Liver (tissue), 8 donors: ENCODE measurements at regions not wholly inside any gene's neighbourhood (a gene's known extent, or its start where the extent isn't known, plus 50 kb on each side); places are given as distances from the start of the nearest gene placed in this dataset.

Experiments used
- DNase-seq: peaks from one replicate; pipeline ENCODE4 v3.0.0-alpha.2; 2017; ENCODE audit warnings: low spot score
- H3K27ac ChIP-seq, 2 donors: one replicate each; pipeline ENCODE4 v1.7.0; 2013; ENCODE audit warnings: inconsistent platforms in 2 of 2, low read length in 2 of 2, control low read depth in 1 of 2, low read depth in 1 of 2, mild to moderate bottlenecking in 1 of 2
- H3K27me3 ChIP-seq, 4 donors: one replicate each; pipeline versions ENCODE4 v1.6.1 to v1.7.0; 2013; ENCODE audit warnings: low read length in 3 of 4, inconsistent platforms in 1 of 4, mild to moderate bottlenecking in 1 of 4, moderate library complexity in 1 of 4; ENCODE audit not compliant: control insufficient read depth in 4 of 4, insufficient read depth in 4 of 4
- H3K36me3 ChIP-seq, 4 donors: one replicate each; pipeline versions ENCODE4 v1.6.1 to v1.7.0; 2013; ENCODE audit warnings: low read length in 3 of 4, mild to moderate bottlenecking in 3 of 4, low read depth in 1 of 4, moderate library complexity in 1 of 4; ENCODE audit not compliant: control insufficient read depth in 4 of 4, insufficient read depth in 3 of 4
- H3K4me1 ChIP-seq, 4 donors: one replicate each; pipeline versions ENCODE4 v1.6.1 to v1.7.0; 2013; ENCODE audit warnings: low read length in 3 of 4, mild to moderate bottlenecking in 3 of 4, moderate library complexity in 1 of 4; ENCODE audit not compliant: control insufficient read depth in 4 of 4, insufficient read depth in 4 of 4
- H3K4me3 ChIP-seq, 3 donors: one replicate each; pipeline versions ENCODE4 v1.6.1 to v1.7.0; 2013; ENCODE audit warnings: low read length in 3 of 3, control low read depth in 1 of 3, low read depth in 1 of 3, mild to moderate bottlenecking in 1 of 3
- H3K9ac ChIP-seq, 2 donors: one replicate each; pipeline ENCODE4 v1.7.0; 2013; ENCODE audit warnings: low read length in 2 of 2, mild to moderate bottlenecking in 2 of 2, moderate library complexity in 2 of 2, control low read depth in 1 of 2, low read depth in 1 of 2
- H3K9me3 ChIP-seq, 4 donors: one replicate each; pipeline versions ENCODE4 v1.6.1 to v1.7.0; 2013; ENCODE audit warnings: low read length in 3 of 4; ENCODE audit not compliant: control insufficient read depth in 4 of 4
- FOXA1 ChIP-seq: IDR thresholded peaks from 2 replicates; pipeline ENCODE4 v1.6.1; 2016; ENCODE audit warnings: antibody characterized with exemption
- FOXA2 ChIP-seq: IDR thresholded peaks from 2 replicates; pipeline ENCODE4 v1.6.1; 2016; ENCODE audit warnings: antibody characterized with exemption
- GABPA ChIP-seq, 2 donors: IDR thresholded peaks in 1 of 2; conservative IDR thresholded peaks in 1 of 2; 2 replicates each; pipeline ENCODE4 v1.6.1; 2016; ENCODE audit warnings: antibody characterized with exemption in 2 of 2, mild to moderate bottlenecking in 1 of 2, moderate library complexity in 1 of 2
- HNF4A ChIP-seq, 2 donors: conservative IDR thresholded peaks; 2 replicates each; pipeline ENCODE4 v1.6.1; 2016; ENCODE audit warnings: antibody characterized with exemption in 2 of 2, mild to moderate bottlenecking in 2 of 2
- HNF4G ChIP-seq: IDR thresholded peaks from 2 replicates; pipeline ENCODE4 v1.6.1; 2016; ENCODE audit warnings: antibody characterized with exemption
- JUND ChIP-seq, 2 donors: IDR thresholded peaks; 2 replicates each; pipeline ENCODE4 v1.6.1; 2016; ENCODE audit warnings: antibody characterized with exemption in 2 of 2
- NR2F2 ChIP-seq: IDR thresholded peaks from 2 replicates; pipeline ENCODE4 v1.6.1; 2016; ENCODE audit warnings: antibody characterized with exemption
- RAD21 ChIP-seq, 2 donors: IDR thresholded peaks; 2 replicates each; pipeline ENCODE4 v1.6.1; 2016; ENCODE audit warnings: antibody characterized with exemption in 2 of 2, mild to moderate bottlenecking in 2 of 2
- RXRA ChIP-seq, 2 donors: IDR thresholded peaks; 2 replicates each; pipeline ENCODE4 v1.6.1; 2017 to 2018; ENCODE audit warnings: antibody characterized with exemption in 2 of 2, mild to moderate bottlenecking in 1 of 2
- WGBS: extraction: QIAGEN DNeasy Blood & Tissue Kit; methylation state at CpG from one replicate; pipeline ENCODE4 v1.1.7; 2013; 5-methylcytosine and 5-hydroxymethylcytosine counted together
- TF ChIP-seq, protein P1 (sequence below): IDR thresholded peaks from 2 replicates; pipeline ENCODE4 v1.6.1; 2016; ENCODE audit warnings: antibody characterized with exemption
- TF ChIP-seq, protein P2 (sequence below): IDR thresholded peaks from 2 replicates; pipeline ENCODE4 v1.6.1; 2016; ENCODE audit warnings: antibody characterized with exemption
- TF ChIP-seq, protein P3 (sequence below): IDR thresholded peaks from 2 replicates; pipeline ENCODE4 v1.6.1; 2016; ENCODE audit warnings: antibody characterized with exemption, mild to moderate bottlenecking
- TF ChIP-seq, protein P4 (sequence below): IDR thresholded peaks from 2 replicates; pipeline ENCODE4 v1.6.1; 2016; ENCODE audit warnings: antibody characterized with exemption
- TF ChIP-seq, protein P5 (sequence below): fragments of 150-350 bp; IDR thresholded peaks from 2 replicates; pipeline ENCODE4 v1.5.1; 2017; ENCODE audit warnings: improper control_type of control experiment, low read depth, low read length; ENCODE audit not compliant: missing input control
- donor health status: healthy.
- donor health status: healthy.
- donor health status: healthy.
- donor health status: healthy.
- donor health status: healthy.

DNA sequence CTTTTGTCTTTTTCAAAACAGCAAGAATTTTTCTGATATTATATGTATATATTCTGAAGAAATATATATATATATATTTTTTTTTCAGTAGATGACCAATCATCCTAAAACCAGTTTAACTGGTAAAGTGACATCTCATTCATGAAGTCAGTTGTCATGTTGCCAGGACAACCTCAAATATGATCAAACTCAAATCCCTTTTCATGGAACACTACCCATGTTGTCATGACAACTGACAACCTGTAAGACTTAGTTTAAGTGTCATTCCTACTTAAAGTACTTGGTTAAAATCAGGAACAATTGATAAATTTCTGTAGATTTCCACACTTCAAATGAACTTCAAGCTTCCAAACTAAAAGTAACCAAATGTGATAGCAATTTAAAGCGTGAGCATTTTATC, 101.8 kb upstream of the ERBB4 start:
- Histone ChIP-seq H3K4me1 (no peaks in the 10 kb centered on the region), H3K9me3 (no peaks in the 10 kb centered on the region), H3K27ac (no peak overlapping the region), H3K9ac (no peak overlapping the region), H3K36me3 (no peaks in the 10 kb centered on the region), H3K27me3 (peaks cover 0 to 3% (median 0%) of the 10 kb centered on the region in 4 donors), H3K4me3 (no peak overlapping the region)
- 66% methylated on average over 1 of the region's 1 CpG for WGBS
- no peak for TF ChIP-seq HNF4A (conservative IDR thresholded peaks at IDR 0.05)
- TF ChIP-seq RXRA (IDR thresholded peaks at IDR 0.05): no peak
- TF ChIP-seq, protein P1, sequence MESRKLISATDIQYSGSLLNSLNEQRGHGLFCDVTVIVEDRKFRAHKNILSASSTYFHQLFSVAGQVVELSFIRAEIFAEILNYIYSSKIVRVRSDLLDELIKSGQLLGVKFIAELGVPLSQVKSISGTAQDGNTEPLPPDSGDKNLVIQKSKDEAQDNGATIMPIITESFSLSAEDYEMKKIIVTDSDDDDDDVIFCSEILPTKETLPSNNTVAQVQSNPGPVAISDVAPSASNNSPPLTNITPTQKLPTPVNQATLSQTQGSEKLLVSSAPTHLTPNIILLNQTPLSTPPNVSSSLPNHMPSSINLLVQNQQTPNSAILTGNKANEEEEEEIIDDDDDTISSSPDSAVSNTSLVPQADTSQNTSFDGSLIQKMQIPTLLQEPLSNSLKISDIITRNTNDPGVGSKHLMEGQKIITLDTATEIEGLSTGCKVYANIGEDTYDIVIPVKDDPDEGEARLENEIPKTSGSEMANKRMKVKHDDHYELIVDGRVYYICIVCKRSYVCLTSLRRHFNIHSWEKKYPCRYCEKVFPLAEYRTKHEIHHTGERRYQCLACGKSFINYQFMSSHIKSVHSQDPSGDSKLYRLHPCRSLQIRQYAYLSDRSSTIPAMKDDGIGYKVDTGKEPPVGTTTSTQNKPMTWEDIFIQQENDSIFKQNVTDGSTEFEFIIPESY: no peak
- TF ChIP-seq, protein P2, sequence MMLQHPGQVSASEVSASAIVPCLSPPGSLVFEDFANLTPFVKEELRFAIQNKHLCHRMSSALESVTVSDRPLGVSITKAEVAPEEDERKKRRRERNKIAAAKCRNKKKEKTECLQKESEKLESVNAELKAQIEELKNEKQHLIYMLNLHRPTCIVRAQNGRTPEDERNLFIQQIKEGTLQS: no peak
- TF ChIP-seq NR2F2: no peak
- no peak for TF ChIP-seq FOXA2
- TF ChIP-seq, protein P3, sequence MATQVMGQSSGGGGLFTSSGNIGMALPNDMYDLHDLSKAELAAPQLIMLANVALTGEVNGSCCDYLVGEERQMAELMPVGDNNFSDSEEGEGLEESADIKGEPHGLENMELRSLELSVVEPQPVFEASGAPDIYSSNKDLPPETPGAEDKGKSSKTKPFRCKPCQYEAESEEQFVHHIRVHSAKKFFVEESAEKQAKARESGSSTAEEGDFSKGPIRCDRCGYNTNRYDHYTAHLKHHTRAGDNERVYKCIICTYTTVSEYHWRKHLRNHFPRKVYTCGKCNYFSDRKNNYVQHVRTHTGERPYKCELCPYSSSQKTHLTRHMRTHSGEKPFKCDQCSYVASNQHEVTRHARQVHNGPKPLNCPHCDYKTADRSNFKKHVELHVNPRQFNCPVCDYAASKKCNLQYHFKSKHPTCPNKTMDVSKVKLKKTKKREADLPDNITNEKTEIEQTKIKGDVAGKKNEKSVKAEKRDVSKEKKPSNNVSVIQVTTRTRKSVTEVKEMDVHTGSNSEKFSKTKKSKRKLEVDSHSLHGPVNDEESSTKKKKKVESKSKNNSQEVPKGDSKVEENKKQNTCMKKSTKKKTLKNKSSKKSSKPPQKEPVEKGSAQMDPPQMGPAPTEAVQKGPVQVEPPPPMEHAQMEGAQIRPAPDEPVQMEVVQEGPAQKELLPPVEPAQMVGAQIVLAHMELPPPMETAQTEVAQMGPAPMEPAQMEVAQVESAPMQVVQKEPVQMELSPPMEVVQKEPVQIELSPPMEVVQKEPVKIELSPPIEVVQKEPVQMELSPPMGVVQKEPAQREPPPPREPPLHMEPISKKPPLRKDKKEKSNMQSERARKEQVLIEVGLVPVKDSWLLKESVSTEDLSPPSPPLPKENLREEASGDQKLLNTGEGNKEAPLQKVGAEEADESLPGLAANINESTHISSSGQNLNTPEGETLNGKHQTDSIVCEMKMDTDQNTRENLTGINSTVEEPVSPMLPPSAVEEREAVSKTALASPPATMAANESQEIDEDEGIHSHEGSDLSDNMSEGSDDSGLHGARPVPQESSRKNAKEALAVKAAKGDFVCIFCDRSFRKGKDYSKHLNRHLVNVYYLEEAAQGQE: no peak
- TF ChIP-seq GABPA (IDR thresholded peaks at IDR 0.05 in 1 of 2, conservative IDR thresholded peaks at IDR 0.05 in 1 of 2): no peak
- no peak for TF ChIP-seq RAD21 (IDR thresholded peaks at IDR 0.05)
- TF ChIP-seq JUND (IDR thresholded peaks at IDR 0.05): no peak
- TF ChIP-seq, protein P4, sequence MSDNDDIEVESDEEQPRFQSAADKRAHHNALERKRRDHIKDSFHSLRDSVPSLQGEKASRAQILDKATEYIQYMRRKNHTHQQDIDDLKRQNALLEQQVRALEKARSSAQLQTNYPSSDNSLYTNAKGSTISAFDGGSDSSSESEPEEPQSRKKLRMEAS: no peak
- no peak for TF ChIP-seq HNF4G
- DNase-seq: no peak

DNA sequence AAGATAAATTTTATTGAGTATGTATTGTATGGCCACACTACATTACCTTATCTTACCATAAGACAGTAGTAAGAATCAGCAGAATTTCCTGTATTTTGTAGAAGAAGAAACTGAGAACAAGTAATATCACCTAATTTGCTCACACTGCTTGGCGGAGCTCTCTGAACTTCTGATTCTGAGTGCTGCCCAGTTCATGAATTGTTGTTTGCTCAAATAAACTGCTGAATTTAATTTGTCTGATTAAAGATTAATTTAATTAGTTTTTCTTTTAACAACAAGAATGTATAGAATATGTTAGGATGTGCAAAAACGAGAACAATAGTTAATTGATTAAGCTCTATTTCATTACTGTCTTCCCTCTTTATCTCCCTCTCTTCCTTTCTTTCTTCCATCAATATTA, 100.1 kb upstream of the ERBB4 start:
- WGBS: 62% methylated on average over 2 of the region's 2 CpGs
- H3K4me3 ChIP-seq: no peak overlapping the region
- H3K9me3 ChIP-seq: no peaks in the 10 kb centered on the region
- no peaks in the 10 kb centered on the region for H3K36me3 ChIP-seq
- H3K4me1 ChIP-seq: no peaks in the 10 kb centered on the region
- no peak overlapping the region for H3K27ac ChIP-seq
- no peak overlapping the region for H3K9ac ChIP-seq
- no peak for TF ChIP-seq GABPA (IDR thresholded peaks at IDR 0.05 in 1 of 2, conservative IDR thresholded peaks at IDR 0.05 in 1 of 2)
- TF ChIP-seq, protein P5, sequence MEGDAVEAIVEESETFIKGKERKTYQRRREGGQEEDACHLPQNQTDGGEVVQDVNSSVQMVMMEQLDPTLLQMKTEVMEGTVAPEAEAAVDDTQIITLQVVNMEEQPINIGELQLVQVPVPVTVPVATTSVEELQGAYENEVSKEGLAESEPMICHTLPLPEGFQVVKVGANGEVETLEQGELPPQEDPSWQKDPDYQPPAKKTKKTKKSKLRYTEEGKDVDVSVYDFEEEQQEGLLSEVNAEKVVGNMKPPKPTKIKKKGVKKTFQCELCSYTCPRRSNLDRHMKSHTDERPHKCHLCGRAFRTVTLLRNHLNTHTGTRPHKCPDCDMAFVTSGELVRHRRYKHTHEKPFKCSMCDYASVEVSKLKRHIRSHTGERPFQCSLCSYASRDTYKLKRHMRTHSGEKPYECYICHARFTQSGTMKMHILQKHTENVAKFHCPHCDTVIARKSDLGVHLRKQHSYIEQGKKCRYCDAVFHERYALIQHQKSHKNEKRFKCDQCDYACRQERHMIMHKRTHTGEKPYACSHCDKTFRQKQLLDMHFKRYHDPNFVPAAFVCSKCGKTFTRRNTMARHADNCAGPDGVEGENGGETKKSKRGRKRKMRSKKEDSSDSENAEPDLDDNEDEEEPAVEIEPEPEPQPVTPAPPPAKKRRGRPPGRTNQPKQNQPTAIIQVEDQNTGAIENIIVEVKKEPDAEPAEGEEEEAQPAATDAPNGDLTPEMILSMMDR: no peak
- TF ChIP-seq FOXA1: no peak
- no peak for DNase-seq
- H3K27me3 ChIP-seq: no peaks in the 10 kb centered on the region
